ENCODE measurements at regions not wholly inside any gene's neighbourhood (a gene's known extent, or its start where the extent isn't known, plus 50 kb on each side); places are given as distances from the start of the nearest gene placed in this dataset.
A peak's percentile ranks its signal among the peaks of the same experiment; 100 is the strongest.
"Not testable (repeated sequence)": the region's sequence is repeated elsewhere in the genome, so short reads cannot be mapped to it uniquely, and the experiment has no call there.

DNA sequence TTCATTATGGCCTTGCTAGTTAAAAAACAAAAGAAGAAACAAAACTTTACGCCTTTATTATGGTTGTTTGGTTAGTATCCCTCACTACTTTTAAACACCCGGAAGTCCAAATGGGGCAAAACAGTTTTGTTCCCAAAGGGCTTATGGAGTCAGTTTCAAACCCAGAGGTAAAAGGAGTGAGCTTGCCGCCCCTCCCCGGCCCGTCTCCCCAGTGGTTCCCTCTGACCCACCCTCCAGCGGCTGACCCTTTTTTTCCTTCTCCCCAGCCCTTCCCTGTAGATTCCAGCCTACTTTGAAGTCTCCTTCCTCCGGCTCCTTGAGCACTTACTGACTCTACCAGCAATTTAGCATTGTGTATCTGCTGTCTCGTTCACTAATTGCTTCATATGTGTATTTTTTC lies 209.2 kb downstream of the ICOS start (continued):
- TF ChIP-seq, protein P1, sequence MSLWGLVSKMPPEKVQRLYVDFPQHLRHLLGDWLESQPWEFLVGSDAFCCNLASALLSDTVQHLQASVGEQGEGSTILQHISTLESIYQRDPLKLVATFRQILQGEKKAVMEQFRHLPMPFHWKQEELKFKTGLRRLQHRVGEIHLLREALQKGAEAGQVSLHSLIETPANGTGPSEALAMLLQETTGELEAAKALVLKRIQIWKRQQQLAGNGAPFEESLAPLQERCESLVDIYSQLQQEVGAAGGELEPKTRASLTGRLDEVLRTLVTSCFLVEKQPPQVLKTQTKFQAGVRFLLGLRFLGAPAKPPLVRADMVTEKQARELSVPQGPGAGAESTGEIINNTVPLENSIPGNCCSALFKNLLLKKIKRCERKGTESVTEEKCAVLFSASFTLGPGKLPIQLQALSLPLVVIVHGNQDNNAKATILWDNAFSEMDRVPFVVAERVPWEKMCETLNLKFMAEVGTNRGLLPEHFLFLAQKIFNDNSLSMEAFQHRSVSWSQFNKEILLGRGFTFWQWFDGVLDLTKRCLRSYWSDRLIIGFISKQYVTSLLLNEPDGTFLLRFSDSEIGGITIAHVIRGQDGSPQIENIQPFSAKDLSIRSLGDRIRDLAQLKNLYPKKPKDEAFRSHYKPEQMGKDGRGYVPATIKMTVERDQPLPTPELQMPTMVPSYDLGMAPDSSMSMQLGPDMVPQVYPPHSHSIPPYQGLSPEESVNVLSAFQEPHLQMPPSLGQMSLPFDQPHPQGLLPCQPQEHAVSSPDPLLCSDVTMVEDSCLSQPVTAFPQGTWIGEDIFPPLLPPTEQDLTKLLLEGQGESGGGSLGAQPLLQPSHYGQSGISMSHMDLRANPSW (CRISPR knock-in tag; conservative IDR thresholded peaks at IDR 0.05; ENCODE audit: low read depth): no peak
- TF ChIP-seq, protein P2, sequence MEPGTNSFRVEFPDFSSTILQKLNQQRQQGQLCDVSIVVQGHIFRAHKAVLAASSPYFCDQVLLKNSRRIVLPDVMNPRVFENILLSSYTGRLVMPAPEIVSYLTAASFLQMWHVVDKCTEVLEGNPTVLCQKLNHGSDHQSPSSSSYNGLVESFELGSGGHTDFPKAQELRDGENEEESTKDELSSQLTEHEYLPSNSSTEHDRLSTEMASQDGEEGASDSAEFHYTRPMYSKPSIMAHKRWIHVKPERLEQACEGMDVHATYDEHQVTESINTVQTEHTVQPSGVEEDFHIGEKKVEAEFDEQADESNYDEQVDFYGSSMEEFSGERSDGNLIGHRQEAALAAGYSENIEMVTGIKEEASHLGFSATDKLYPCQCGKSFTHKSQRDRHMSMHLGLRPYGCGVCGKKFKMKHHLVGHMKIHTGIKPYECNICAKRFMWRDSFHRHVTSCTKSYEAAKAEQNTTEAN (CRISPR knock-in tag; IDR thresholded peaks at IDR 0.05): no peak
- TF ChIP-seq TEAD4 (CRISPR knock-in tag; IDR thresholded peaks at IDR 0.05): no peak
- TF ChIP-seq, protein P3, sequence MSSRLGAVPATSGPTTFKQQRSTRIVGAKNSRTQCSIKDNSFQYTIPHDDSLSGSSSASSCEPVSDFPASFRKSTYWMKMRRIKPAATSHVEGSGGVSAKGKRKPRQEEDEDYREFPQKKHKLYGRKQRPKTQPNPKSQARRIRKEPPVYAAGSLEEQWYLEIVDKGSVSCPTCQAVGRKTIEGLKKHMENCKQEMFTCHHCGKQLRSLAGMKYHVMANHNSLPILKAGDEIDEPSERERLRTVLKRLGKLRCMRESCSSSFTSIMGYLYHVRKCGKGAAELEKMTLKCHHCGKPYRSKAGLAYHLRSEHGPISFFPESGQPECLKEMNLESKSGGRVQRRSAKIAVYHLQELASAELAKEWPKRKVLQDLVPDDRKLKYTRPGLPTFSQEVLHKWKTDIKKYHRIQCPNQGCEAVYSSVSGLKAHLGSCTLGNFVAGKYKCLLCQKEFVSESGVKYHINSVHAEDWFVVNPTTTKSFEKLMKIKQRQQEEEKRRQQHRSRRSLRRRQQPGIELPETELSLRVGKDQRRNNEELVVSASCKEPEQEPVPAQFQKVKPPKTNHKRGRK (CRISPR knock-in tag; IDR thresholded peaks at IDR 0.05; ENCODE audit: borderline replicate concordance): no peak

DNA sequence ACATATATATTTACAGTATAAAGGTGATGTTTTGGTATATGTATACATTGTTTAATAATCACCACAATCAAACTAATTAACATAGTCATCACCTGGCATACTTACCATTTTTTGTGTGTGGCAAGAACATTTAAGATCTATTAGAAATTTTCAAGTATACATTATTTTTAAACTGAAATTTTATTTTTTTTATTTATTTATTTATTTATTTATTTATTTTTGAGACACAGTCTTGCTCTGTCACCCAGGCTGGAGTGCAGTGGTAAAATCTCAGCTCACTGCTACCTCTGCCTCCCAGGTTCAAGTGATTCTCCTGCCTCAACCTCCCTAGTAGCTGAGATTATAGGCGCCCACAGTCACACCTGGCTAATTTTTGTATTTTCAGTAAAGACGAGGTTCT lies 210.5 kb downstream of the ICOS start:
- H3K36me3 Mint-ChIP-seq; H3K27me3 Mint-ChIP-seq (ENCODE audit: low read depth); ATAC-seq; H3K27ac Mint-ChIP-seq; POLR2A ChIA-PET; H3K4me3 Mint-ChIP-seq; CTCF ChIA-PET; H3K9me3 Mint-ChIP-seq; DNase-seq (ENCODE audit: low spot score): not testable (repeated sequence)
- H3K4me1 Mint-ChIP-seq: peaks cover 44% of the 10 kb centered on the region

DNA sequence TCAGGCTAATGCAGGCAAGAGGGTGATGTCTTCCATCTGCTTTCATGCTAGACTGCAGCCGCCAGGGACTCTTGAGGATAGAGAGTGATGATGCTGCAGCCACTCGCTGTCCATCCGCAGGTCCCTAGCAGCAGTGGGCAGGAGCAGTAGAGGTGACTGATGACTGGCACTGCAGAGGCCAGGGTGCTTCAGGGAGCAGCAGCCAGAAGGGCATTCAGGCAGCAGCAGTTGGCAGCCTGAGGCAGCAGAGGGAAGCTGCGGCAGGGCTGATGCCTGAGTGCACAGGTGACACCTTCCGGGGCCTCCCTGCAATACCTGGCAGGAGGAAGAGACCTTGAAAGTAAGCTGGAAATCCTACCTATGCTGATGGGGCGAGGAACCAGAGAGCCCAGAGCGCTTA lies 214.2 kb downstream of the ICOS start:
- DNase-seq (ENCODE audit: low spot score) (no peak), ATAC-seq (peak; percentile 85)
- CTCF ChIA-PET: interaction anchor here (0.6 to 2.5 kb wide), 3 partner anchors 11 to 619 kb away, joined by 3 to 15 read pairs (median 3); no protein-coding TSS in a partner anchor
- H3K27me3 Mint-ChIP-seq (ENCODE audit: low read depth): no peaks in the 10 kb centered on the region
- no peak overlapping the region for H3K27ac Mint-ChIP-seq
- H3K36me3 Mint-ChIP-seq: no peaks in the 10 kb centered on the region
- peaks cover 24% of the 10 kb centered on the region for H3K4me1 Mint-ChIP-seq
- no peaks in the 10 kb centered on the region for H3K9me3 Mint-ChIP-seq
- TF ChIP-seq ZNF263 (CRISPR knock-in tag; IDR thresholded peaks at IDR 0.05; ENCODE audit: low read depth) (no peak), GABPB1 (CRISPR knock-in tag; IDR thresholded peaks at IDR 0.05) (no peak), ZBTB21 (CRISPR knock-in tag; IDR thresholded peaks at IDR 0.05; ENCODE audit: borderline replicate concordance) (no peak), ZNF416 (CRISPR knock-in tag; IDR thresholded peaks at IDR 0.05) (no peak), SOX15 (CRISPR knock-in tag; IDR thresholded peaks at IDR 0.05) (no peak)
- TF ChIP-seq, protein P4, sequence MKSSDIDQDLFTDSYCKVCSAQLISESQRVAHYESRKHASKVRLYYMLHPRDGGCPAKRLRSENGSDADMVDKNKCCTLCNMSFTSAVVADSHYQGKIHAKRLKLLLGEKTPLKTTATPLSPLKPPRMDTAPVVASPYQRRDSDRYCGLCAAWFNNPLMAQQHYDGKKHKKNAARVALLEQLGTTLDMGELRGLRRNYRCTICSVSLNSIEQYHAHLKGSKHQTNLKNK (CRISPR knock-in tag; IDR thresholded peaks at IDR 0.05): no peak
- TF ChIP-seq, protein P5, sequence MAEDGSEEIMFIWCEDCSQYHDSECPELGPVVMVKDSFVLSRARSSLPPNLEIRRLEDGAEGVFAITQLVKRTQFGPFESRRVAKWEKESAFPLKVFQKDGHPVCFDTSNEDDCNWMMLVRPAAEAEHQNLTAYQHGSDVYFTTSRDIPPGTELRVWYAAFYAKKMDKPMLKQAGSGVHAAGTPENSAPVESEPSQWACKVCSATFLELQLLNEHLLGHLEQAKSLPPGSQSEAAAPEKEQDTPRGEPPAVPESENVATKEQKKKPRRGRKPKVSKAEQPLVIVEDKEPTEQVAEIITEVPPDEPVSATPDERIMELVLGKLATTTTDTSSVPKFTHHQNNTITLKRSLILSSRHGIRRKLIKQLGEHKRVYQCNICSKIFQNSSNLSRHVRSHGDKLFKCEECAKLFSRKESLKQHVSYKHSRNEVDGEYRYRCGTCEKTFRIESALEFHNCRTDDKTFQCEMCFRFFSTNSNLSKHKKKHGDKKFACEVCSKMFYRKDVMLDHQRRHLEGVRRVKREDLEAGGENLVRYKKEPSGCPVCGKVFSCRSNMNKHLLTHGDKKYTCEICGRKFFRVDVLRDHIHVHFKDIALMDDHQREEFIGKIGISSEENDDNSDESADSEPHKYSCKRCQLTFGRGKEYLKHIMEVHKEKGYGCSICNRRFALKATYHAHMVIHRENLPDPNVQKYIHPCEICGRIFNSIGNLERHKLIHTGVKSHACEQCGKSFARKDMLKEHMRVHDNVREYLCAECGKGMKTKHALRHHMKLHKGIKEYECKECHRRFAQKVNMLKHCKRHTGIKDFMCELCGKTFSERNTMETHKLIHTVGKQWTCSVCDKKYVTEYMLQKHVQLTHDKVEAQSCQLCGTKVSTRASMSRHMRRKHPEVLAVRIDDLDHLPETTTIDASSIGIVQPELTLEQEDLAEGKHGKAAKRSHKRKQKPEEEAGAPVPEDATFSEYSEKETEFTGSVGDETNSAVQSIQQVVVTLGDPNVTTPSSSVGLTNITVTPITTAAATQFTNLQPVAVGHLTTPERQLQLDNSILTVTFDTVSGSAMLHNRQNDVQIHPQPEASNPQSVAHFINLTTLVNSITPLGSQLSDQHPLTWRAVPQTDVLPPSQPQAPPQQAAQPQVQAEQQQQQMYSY (CRISPR knock-in tag; IDR thresholded peaks at IDR 0.05): no peak
- POLR2A ChIA-PET: interaction anchor here (0.6 kb wide), 1 partner anchor 88 kb away, joined by 4 read pairs; no protein-coding TSS in a partner anchor
- no peak overlapping the region for H3K4me3 Mint-ChIP-seq
